Parathyroid adenoma (tissue), 2 donors: ENCODE measurements at regions not wholly inside any gene's neighbourhood (a gene's known extent, or its start where the extent isn't known, plus 50 kb on each side); places are given as distances from the start of the nearest gene placed in this dataset.

ENCODE experiments used
- H2AFZ ChIP-seq: fragments of 300-600 bp; sonication (generic); one replicate; pipeline ENCODE4 v1.7.0; 2017; ENCODE audit warnings: antibody characterized with exemption, mild to moderate bottlenecking
- H3K27ac ChIP-seq: fragments of 300-600 bp; sonication (generic); one replicate; pipeline ENCODE4 v1.7.0; 2017
- H3K27me3 ChIP-seq: fragments of 300-600 bp; sonication (generic); one replicate; pipeline ENCODE4 v1.7.0; 2017; ENCODE audit warnings: low read length; ENCODE audit not compliant: control insufficient read depth, insufficient read depth
- H3K36me3 ChIP-seq: fragments of 300-600 bp; sonication (generic); one replicate; pipeline ENCODE4 v1.7.0; 2017; ENCODE audit warnings: low read length; ENCODE audit not compliant: control insufficient read depth, insufficient read depth
- H3K4me1 ChIP-seq: fragments of 300-600 bp; sonication (generic); one replicate; pipeline ENCODE4 v1.7.0; 2017; ENCODE audit warnings: control low read depth
- H3K4me2 ChIP-seq: fragments of 300-600 bp; sonication (generic); one replicate; pipeline ENCODE4 v1.7.0; 2017; ENCODE audit warnings: low read length
- H3K4me3 ChIP-seq: fragments of 300-600 bp; sonication (generic); one replicate; pipeline ENCODE4 v1.7.0; 2017; ENCODE audit warnings: low read depth, low read length
- H3K79me2 ChIP-seq: fragments of 300-600 bp; sonication (generic); one replicate; pipeline ENCODE4 v1.7.0; 2017; ENCODE audit warnings: control low read depth
- H3K9ac ChIP-seq: fragments of 300-600 bp; sonication (generic); one replicate; pipeline ENCODE4 v1.7.0; 2017; ENCODE audit warnings: mild to moderate bottlenecking
- H3K9me3 ChIP-seq: fragments of 300-600 bp; sonication (generic); one replicate; pipeline ENCODE4 v1.7.0; 2017; ENCODE audit warnings: low read length; ENCODE audit not compliant: control insufficient read depth
- TF ChIP-seq, protein P1 (sequence below): fragments of 300-600 bp; sonication (generic); IDR thresholded peaks from one replicate; pipeline ENCODE4 v1.7.0; 2017; ENCODE audit warnings: antibody characterized with exemption, mild to moderate bottlenecking
- donor health status: primary hyperparathyroidism.

DNA sequence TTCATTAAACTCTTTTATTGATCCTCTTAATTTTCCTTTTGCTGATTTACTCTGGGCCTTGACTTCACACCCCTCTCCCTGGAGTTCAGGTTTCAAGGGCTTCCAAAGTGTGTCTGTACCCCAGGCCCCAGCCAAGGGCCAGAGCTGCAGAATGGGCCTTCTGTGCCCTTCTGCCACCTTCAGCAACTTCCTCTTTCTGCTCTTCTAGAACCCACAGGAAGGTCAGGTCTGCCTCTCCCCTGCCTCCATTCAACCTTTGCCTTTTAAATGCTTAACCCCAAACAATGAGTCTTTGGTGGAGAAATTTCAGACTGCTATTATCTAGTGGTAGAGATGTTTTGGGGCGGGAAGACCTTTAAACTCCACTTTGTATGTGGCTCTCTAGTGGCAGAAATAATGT lies 63.1 kb downstream of the TSN start:
- H3K4me2 ChIP-seq, result no peak overlapping the region

DNA sequence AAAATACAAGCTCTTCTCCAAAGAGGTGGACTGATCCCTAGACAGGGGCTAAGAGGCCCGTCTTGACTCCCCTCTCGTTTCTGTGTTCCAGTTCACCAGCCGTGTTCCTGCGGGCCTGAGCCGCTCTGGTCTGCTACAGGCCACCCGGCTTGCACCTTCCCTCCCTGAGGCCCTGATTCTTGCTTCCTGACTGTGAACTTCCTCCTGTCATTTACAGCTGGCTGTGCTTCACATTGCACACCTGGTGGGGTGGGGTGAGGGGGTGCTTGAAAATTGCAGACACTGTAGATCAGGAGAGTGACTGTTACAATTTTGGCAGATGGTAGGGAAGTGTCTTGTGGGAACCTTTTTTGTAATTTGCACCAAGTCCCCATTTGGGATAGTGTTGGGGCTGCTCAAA lies 64.4 kb downstream of the TSN start:
- H3K36me3 ChIP-seq, result no peaks in the 10 kb centered on the region
- H3K9ac ChIP-seq, result no peak overlapping the region
- H2AFZ ChIP-seq, result no peak overlapping the region
- no peaks in the 10 kb centered on the region for H3K27me3 ChIP-seq
- H3K4me1 ChIP-seq, result no peaks in the 10 kb centered on the region
- TF ChIP-seq, protein P1, sequence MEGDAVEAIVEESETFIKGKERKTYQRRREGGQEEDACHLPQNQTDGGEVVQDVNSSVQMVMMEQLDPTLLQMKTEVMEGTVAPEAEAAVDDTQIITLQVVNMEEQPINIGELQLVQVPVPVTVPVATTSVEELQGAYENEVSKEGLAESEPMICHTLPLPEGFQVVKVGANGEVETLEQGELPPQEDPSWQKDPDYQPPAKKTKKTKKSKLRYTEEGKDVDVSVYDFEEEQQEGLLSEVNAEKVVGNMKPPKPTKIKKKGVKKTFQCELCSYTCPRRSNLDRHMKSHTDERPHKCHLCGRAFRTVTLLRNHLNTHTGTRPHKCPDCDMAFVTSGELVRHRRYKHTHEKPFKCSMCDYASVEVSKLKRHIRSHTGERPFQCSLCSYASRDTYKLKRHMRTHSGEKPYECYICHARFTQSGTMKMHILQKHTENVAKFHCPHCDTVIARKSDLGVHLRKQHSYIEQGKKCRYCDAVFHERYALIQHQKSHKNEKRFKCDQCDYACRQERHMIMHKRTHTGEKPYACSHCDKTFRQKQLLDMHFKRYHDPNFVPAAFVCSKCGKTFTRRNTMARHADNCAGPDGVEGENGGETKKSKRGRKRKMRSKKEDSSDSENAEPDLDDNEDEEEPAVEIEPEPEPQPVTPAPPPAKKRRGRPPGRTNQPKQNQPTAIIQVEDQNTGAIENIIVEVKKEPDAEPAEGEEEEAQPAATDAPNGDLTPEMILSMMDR, result no peak
- no peak overlapping the region for H3K4me3 ChIP-seq
- no peaks in the 10 kb centered on the region for H3K9me3 ChIP-seq
- no peak overlapping the region for H3K4me2 ChIP-seq
- H3K27ac ChIP-seq, result no peak overlapping the region
- H3K79me2 ChIP-seq, result no peaks in the 10 kb centered on the region

More for the DNA sequence above, 63.1 kb downstream of the TSN start:
- H3K4me3 ChIP-seq, result no peak overlapping the region
- no peaks in the 10 kb centered on the region for H3K4me1 ChIP-seq
- H3K36me3 ChIP-seq, result no peaks in the 10 kb centered on the region
- H3K9ac ChIP-seq, result no peak overlapping the region
- no peaks in the 10 kb centered on the region for H3K27me3 ChIP-seq
- TF ChIP-seq, protein P1, result no peak
- H3K27ac ChIP-seq, result no peak overlapping the region
- no peaks in the 10 kb centered on the region for H3K79me2 ChIP-seq
- no peak overlapping the region for H2AFZ ChIP-seq
- no peaks in the 10 kb centered on the region for H3K9me3 ChIP-seq

GRCh38 chr2:121821476-121822158 lies 66.2 kb downstream of the TSN start:
- Histone ChIP-seq H3K4me1 (no peaks in the 10 kb centered on the region), H3K27me3 (no peaks in the 10 kb centered on the region), H3K4me2 (no peak overlapping the region), H3K4me3 (no peak overlapping the region), H3K9me3 (no peaks in the 10 kb centered on the region), H2AFZ (no peak overlapping the region), H3K36me3 (no peaks in the 10 kb centered on the region), H3K79me2 (no peaks in the 10 kb centered on the region), H3K27ac (no peak overlapping the region), H3K9ac (no peak overlapping the region)
- TF ChIP-seq, protein P1, result no peak

GRCh38 chr2:121824264-121824663 lies 68.8 kb downstream of the TSN start:
- no peaks in the 10 kb centered on the region for H3K79me2 ChIP-seq
- TF ChIP-seq, protein P1, result no peak
- no peaks in the 10 kb centered on the region for H3K27me3 ChIP-seq
- no peak overlapping the region for H2AFZ ChIP-seq
- H3K27ac ChIP-seq, result no peak overlapping the region
- H3K9ac ChIP-seq, result no peak overlapping the region
- H3K4me2 ChIP-seq, result no peak overlapping the region
- H3K9me3 ChIP-seq, result no peaks in the 10 kb centered on the region
- no peaks in the 10 kb centered on the region for H3K4me1 ChIP-seq
- H3K36me3 ChIP-seq, result no peaks in the 10 kb centered on the region
- no peak overlapping the region for H3K4me3 ChIP-seq
